GM18499 (cell line): ENCODE measurements at regions not wholly inside any gene's neighbourhood (a gene's known extent, or its start where the extent isn't known, plus 50 kb on each side); places are given as distances from the start of the nearest gene placed in this dataset.
"Not testable (repeated sequence)": the region's sequence is repeated elsewhere in the genome, so short reads cannot be mapped to it uniquely, and the experiment has no call there.

ENCODE experiments used
- ATAC-seq: cut with Tn5 transposase; IDR thresholded peaks from one replicate; pipeline ENCODE4 v1.9.1; 2021; ENCODE audit warnings: moderate number of reproducible peaks; ENCODE audit not compliant: insufficient read depth, unreplicated experiment

DNA sequence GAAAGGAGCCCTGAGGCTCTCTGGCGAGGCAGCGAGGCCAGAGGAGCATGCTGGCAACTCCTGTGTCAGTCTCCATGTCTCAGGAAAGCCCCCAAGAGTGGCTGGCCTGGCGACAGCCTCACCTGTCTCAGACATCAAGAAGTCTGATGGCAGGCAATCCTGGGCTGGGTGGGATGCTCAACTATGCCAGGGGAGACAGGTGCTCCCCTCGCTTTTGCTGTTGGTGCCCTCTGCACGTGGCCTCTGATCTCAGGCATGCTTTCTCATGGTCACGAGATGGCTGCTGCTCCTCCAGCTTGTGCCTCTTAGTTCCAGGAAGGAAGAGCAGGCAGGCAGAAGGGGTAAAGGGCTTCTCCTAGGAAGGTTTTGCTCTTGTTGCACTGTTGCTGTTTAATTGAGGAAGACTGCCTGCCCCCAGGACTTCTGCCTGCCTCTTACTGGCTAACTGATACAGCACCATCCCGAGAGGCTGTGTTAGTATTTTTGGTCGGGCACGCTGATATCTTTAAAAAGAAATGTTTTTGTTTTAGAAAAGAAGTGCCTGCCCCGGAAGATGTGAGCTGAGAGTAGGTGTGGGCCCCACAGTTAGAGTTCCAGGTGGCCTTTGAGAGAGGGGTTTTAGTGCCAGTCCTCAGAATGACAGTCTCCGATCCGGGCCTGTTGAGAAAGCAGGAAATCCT, 344.8 kb upstream of the HS6ST1 start:
- no peak for ATAC-seq

DNA sequence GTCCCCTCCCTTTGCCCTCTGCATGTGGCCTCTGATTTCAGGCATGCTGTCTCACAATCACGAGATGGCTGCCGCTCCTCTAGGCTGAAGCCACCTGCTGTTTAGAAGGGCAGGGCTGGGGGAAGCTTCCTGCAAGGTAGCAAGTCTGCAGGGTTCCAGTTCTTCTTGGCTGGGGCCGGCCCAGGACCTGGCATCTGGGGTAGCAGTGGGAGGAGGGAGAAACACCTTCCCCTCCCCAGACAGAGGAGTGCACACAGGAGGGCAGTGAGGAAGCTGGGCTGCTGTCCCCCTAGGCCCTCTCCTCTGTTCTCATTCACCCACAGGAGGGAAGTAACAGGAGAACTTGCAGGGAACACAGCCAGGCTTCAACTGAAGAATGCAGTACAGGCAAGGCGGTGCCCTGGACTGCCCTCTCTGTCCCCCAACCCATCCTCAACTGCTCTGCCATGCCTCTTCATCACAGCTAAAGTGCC, 345.9 kb upstream of the HS6ST1 start:
- ATAC-seq: no peak

GRCh38 chr2:128665113-128665512, 346.4 kb upstream of the HS6ST1 start:
- no peak for ATAC-seq

DNA sequence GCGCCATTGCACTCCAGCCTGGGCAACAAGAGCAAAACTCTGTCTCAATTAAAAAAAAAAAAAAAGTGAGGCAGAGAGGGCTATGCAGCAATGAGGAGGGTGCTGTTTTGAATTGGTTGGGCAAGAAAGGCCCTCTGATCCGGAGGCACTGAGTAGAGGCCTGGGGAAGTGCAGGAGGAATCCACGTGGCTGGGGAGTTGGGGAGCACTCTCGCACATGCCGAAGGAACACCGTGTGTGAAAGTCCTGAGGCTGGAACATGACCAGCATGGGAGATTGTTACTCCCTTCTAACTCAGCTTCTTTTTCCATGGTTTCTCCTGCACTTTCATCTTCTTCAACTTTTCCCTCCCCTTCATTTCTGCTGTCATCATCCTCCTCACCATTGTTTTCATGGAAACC, 347.9 kb upstream of the HS6ST1 start:
- ATAC-seq: no peak

DNA sequence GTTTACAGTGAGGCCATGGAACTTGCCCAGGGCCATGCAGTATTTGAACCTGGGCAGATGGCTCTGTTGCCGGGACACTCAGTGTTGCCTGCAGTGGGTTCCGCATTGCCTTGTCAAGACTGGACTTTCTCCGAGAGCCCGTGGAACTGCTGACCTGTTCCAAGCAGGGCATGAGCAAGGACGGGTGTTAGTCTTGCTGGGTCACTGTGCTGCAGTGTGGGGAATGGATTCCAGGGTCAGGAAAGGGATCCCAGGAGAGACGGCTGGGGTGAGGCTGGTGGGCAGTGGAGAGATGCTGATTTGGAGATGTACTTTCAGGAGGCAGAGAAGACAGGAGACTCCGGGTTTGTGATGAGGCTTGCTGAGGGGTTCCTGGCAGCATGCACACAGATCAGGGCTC, 348.7 kb upstream of the HS6ST1 start:
- no peak for ATAC-seq

- no peak for ATAC-seq
Observed at GRCh38 chr2:128668946-128669345, 350.3 kb upstream of the HS6ST1 start.

DNA sequence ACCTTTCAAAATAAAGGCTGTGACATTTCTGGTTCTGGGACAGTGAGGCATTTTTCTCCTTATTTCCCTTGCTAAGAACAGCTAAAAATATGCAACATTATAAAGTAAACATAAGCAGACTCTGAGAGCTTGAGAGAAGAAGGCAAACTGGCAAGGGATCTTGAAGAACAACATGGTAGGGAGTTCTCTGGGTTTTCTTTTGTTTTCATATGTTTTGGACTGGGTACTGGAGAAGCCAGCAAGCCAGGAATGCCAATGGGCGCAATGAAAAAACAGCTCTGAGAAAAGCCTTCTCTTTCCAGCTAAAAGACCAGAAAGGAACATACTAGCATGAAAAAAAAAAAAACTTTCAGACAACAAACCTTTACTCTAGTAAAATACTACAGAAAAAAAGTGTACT, 351.4 kb upstream of the HS6ST1 start:
- ATAC-seq: no peak

- ATAC-seq: not testable (repeated sequence)
Observed at GRCh38 chr2:128671981-128672757, 353.5 kb upstream of the HS6ST1 start.

GRCh38 chr2:128679680-128680079, 361.0 kb upstream of the HS6ST1 start:
- ATAC-seq: not testable (repeated sequence)

DNA sequence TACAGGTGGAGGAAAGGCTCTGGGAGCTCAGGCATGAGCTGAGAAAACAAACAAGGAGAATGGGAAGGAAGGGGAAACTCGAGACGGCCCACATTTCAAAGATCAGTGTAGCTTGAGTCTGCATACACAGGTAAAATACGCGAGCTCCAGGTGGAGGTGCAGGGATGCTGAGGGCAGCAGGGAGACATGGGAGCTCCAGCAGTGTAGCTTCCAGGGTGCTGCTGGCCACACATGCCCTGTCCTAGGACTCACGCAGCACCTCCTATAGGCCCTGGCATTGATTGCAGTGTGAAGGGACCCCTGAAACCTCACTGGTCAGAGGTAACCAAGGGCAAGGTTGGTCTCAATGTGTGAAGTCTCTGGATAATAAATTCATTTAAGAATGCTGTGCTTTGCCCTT, 362.8 kb upstream of the HS6ST1 start:
- ATAC-seq: no peak

DNA sequence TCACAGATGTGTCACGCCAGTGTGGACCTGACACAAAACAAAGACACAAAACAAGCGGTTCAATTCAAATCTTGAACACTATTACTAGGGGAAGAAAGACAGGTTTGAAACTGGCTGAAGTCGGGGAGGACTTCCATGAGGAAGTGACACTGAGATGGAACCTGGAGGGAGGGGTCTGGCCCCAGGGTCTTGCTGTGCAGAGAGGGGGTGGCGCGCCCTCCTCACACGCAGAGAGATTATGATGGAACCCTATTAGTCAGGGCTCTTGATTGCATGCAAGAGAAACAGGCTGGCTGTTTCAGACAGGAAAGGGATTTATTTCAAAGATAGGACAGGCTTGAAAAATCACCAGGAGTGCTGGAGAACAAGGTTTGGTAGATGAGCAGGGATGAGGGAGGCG, 363.6 kb upstream of the HS6ST1 start:
- ATAC-seq: no peak

DNA sequence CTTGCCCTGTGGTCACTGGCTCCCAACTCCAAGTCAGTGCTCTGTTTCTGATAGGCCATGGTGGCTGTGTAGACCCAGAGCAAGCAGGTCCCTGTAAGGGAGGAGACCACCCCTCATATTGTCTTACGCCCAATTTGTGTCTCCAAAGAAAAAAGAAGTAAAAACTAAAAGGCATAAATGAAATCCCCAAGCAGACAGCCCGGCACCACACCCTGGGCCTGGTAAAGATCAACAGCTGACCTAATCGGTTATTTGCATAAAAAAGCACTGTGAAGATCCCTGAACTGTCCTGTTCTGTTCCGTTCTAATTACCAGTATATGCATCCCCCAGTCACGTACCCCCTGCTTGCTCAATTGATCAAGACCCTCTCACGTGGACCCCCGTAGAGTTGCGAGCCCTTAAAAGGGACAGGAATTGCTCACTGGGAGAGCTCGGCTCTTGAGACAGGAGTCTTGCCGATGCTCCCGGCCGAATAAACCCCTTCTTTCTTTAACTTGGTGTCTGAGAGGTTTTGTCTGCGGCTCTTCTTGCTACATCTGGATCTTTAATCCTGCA, 364.1 kb upstream of the HS6ST1 start:
- ATAC-seq: no peak

DNA sequence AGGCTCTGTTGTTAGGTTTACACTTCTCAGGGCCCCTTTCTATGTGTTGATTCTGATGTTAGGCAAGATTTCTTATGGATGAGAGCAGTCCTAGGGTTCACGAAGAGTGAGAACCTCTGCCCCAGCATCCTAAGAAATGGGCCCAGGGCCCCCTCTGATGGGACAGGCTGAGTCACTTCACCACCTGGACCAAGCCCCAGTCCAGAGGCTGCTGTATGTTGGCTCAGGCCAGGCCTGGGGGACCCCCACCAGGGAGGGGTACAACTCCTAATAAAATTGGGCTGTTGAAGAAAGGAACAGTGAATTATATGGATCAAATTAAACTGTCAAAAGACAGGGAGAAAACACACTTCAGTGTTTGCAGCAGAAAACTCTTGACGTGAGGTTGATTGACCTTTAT, 365.9 kb upstream of the HS6ST1 start:
- no peak for ATAC-seq

GRCh38 chr2:128685841-128686496, 367.3 kb upstream of the HS6ST1 start:
- no peak for ATAC-seq

GRCh38 chr2:128686497-128686859, 367.8 kb upstream of the HS6ST1 start:
- ATAC-seq: no peak

DNA sequence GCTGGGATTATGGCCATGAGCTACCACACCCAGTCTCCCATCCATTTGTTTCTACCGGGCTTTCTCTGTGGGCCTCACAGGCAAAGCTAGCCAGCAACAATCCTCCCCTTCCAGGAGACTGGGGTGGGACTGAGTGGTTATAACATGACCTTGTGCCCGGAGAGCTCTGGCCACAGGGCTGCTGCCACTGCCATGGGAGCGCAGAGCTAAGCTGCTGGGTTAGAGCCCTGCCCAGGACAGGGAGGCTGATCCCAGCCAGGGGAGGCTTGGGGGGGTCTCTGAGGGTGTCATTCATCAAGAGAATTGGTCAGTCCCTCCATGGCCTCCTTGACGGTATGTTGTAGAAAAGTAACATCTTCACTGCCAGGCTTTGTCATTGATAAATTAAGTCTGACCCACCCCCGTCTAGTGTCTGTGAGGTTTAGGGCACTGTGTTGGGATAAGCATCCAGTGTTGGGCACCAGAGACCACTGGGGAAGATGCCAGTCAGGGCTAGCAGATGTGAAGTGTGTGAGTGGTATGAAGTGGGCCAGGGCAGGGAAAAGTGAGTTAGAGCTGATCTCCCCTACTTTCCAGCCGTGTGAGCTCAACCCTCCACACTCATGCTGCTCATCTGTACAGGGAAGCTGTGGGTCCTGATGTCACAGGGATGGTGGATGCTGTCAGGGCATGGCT, 368.4 kb upstream of the HS6ST1 start:
- no peak for ATAC-seq

- ATAC-seq: no peak
Observed at GRCh38 chr2:128687565-128687964, 368.9 kb upstream of the HS6ST1 start.

GRCh38 chr2:128689971-128690370, 371.3 kb upstream of the HS6ST1 start:
- ATAC-seq: no peak

DNA sequence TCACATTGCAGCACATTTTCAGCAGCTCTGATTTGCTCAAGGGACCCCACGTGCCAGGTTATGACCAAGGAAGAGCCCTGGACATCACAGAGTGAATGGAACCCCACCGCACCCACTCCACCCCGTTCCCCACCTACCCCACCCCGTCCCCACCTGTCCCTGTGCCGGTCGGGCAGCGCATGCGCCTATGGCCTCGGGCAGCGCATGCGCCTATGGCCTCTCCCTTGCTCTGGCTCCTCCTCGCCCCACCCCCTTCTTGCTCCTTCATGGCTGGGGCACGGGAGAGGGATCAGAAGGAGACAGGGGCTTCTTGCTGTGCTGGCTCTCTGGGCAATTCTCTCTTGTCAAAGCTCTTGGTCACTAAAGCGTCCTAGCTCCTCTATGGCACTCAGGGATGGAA, 371.8 kb upstream of the HS6ST1 start:
- no peak for ATAC-seq

- ATAC-seq: no peak
Observed at GRCh38 chr2:128690869-128691268, 372.2 kb upstream of the HS6ST1 start.

GRCh38 chr2:128691526-128691925, 372.9 kb upstream of the HS6ST1 start:
- ATAC-seq: no peak
